ENCODE measurements at regions not wholly inside any gene's neighbourhood (a gene's known extent, or its start where the extent isn't known, plus 50 kb on each side); places are given as distances from the start of the nearest gene placed in this dataset.
"Not testable (repeated sequence)": the region's sequence is repeated elsewhere in the genome, so short reads cannot be mapped to it uniquely, and the experiment has no call there.

GRCh38 chr4:175277816-175278215 lies 359.7 kb downstream of the ADAM29 start:
- TF ChIP-seq POLR2A (IDR thresholded peaks at IDR 0.05; ENCODE audit: low read length) (no peak), GATA1 (IDR thresholded peaks at IDR 0.05; ENCODE audit: low read depth, low read length) (no peak)
- DNase-seq: no peak

GRCh38 chr4:175280153-175280552 lies 362.0 kb downstream of the ADAM29 start:
- DNase-seq: no peak
- TF ChIP-seq GATA1 (IDR thresholded peaks at IDR 0.05; ENCODE audit: low read depth, low read length): no peak
- no peak for TF ChIP-seq POLR2A (IDR thresholded peaks at IDR 0.05; ENCODE audit: low read length)

GRCh38 chr4:175281894-175282293 lies 363.7 kb downstream of the ADAM29 start:
- no peak for DNase-seq
- no peak for TF ChIP-seq POLR2A (IDR thresholded peaks at IDR 0.05; ENCODE audit: low read length)

GRCh38 chr4:175282407-175282806 lies 364.2 kb downstream of the ADAM29 start:
- no peak for TF ChIP-seq GATA1 (IDR thresholded peaks at IDR 0.05; ENCODE audit: low read depth, low read length)
- TF ChIP-seq POLR2A (IDR thresholded peaks at IDR 0.05; ENCODE audit: low read length): no peak
- DNase-seq: no peak

DNA sequence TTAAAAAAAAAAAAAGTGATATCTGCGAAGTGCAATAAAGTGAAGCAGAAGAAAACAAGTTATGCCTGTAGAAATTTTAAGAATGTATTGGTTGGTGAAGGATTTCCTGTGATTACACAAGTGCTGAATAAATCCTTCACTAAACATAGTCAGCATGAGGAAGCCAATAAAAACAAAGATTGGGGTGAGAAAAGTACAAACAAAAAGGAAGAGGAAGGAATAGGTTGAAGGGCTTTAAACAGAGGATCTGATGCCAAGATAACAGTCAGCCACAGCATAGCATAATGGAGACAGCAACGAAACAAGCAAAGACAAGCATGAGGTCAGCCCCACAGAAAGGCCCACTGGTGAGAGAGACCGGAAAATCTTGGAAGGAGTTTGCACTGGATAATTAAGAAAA lies 372.2 kb downstream of the ADAM29 start:
- no peak for DNase-seq
- no peak for TF ChIP-seq GATA1 (IDR thresholded peaks at IDR 0.05; ENCODE audit: low read depth, low read length)
- no peak for TF ChIP-seq POLR2A (IDR thresholded peaks at IDR 0.05; ENCODE audit: low read length)

- DNase-seq: no peak
Observed at GRCh38 chr4:175297965-175298565, 379.9 kb downstream of the ADAM29 start.

GRCh38 chr4:175306436-175306835 lies 388.3 kb downstream of the ADAM29 start:
- no peak for DNase-seq
- no peak for TF ChIP-seq GATA1 (IDR thresholded peaks at IDR 0.05; ENCODE audit: low read depth, low read length)
- TF ChIP-seq POLR2A (IDR thresholded peaks at IDR 0.05; ENCODE audit: low read length): no peak

More at GRCh38 chr4:175297965-175298565, 379.9 kb downstream of the ADAM29 start:
- TF ChIP-seq GATA1 (IDR thresholded peaks at IDR 0.05; ENCODE audit: low read depth, low read length) (no peak), POLR2A (IDR thresholded peaks at IDR 0.05; ENCODE audit: low read length) (no peak)

DNA sequence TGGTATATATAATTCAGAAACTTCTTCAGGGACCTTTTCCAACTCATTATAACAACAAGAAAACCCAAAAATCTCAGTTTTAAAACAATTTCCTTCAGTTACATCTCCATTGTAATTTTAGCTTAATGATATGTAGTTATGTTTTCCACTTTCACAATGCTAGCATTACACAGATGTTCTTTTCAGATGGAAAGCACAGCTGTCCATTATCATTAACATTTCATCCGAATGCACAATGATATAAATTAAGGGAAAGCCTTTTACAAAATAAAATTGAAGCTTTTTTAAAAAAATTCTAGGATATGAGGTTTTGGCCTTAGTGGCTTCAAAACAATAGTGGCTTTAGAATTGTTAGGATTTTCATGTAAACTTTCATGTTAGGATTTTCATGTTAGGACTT lies 389.2 kb downstream of the ADAM29 start:
- DNase-seq: no peak
- TF ChIP-seq POLR2A (IDR thresholded peaks at IDR 0.05; ENCODE audit: low read length): no peak

DNA sequence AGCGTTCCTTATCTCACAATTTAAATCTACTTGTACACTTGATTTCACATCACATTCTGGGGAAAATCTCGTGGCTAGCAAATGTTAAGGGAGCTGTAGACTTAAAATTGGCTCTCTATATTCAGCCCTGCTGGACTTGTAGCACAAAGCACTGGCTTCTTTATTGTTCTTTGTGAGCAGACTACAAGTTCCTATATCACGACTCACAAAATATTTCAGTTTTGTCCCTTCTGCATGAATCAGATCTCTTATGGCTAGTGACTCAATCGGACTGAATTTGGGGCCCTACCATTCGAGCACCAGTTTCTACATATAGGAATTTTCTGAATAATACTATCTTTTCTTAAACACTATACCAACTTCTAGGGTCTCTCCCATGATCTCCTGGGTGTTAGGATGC lies 390.1 kb downstream of the ADAM29 start:
- no peak for TF ChIP-seq GATA1 (IDR thresholded peaks at IDR 0.05; ENCODE audit: low read depth, low read length)
- no peak for TF ChIP-seq POLR2A (IDR thresholded peaks at IDR 0.05; ENCODE audit: low read length)
- DNase-seq: no peak

DNA sequence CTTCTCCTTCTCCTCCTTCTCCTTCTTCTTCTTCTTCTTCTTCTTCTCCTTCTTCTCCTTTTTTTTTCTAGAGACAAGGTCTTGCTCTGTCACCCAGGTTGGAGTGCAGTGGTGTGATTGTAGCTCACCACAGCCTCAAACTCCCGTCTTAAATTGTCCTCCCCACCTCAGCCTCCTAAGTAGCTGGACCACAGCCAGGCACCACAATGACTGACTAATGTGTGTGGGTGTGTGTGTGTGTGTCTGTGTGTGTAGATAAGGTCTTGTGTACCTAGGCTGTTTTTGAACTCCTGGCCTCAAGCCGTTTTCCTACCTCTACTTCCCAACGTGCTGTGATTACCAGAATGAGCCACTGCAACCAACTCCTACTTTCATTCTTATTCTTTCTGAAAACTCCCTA lies 390.9 kb downstream of the ADAM29 start:
- TF ChIP-seq POLR2A (IDR thresholded peaks at IDR 0.05; ENCODE audit: low read length) (no peak), GATA1 (IDR thresholded peaks at IDR 0.05; ENCODE audit: low read depth, low read length) (no peak)
- DNase-seq: no peak

- TF ChIP-seq GATA1 (IDR thresholded peaks at IDR 0.05; ENCODE audit: low read depth, low read length) (no peak), POLR2A (IDR thresholded peaks at IDR 0.05; ENCODE audit: low read length) (no peak)
- no peak for DNase-seq
Observed at GRCh38 chr4:175325230-175325629, 407.1 kb downstream of the ADAM29 start.

- DNase-seq: no peak
- TF ChIP-seq POLR2A (IDR thresholded peaks at IDR 0.05; ENCODE audit: low read length): no peak
- TF ChIP-seq GATA1 (IDR thresholded peaks at IDR 0.05; ENCODE audit: low read depth, low read length): no peak
Observed at GRCh38 chr4:175326796-175327195, 408.6 kb downstream of the ADAM29 start.

GRCh38 chr4:175330236-175330635 lies 412.1 kb downstream of the ADAM29 start:
- no peak for DNase-seq
- TF ChIP-seq GATA1 (IDR thresholded peaks at IDR 0.05; ENCODE audit: low read depth, low read length): no peak

DNA sequence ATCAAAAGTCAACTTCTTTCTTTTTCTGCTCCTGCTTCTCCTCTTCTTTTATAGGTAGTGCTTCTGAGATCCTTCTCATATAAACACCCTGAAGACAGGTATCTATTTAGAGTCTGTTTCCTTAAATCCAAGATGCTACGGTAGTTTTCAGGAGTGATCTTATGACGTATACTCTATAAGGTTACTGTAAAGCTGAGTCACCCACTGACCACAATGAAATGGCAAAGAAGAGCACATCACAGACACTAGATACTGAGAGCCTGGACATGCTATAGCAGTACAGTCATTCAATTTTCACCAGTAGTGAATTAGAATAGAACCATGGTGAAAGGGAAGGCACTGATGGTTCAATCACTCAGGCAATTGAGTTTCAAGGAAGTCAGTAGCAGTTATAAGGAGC lies 412.5 kb downstream of the ADAM29 start:
- DNase-seq: no peak
- TF ChIP-seq GATA1 (IDR thresholded peaks at IDR 0.05; ENCODE audit: low read depth, low read length) (no peak), POLR2A (IDR thresholded peaks at IDR 0.05; ENCODE audit: low read length) (no peak)

DNA sequence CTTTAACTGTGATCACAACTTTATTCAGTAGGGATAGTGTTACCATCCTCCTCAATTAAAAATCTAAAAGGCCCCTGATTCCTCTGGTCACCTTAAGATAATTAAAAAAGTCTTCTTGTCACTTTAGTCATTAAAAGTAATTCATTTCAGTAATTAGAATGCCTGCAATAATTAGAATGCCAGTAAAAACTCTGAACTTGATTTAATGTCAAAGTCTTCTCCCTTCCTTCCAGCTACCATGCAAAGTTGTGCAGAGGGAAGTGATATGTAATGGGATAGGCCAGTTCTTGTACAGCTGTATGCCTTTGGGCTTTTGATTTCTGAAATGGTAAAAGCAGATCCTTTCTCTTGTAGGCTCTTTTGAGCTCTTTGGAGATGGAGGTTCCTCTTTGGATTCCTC lies 417.2 kb downstream of the ADAM29 start:
- TF ChIP-seq GATA1 (IDR thresholded peaks at IDR 0.05; ENCODE audit: low read depth, low read length) (no peak), POLR2A (IDR thresholded peaks at IDR 0.05; ENCODE audit: low read length) (no peak)
- DNase-seq: no peak

DNA sequence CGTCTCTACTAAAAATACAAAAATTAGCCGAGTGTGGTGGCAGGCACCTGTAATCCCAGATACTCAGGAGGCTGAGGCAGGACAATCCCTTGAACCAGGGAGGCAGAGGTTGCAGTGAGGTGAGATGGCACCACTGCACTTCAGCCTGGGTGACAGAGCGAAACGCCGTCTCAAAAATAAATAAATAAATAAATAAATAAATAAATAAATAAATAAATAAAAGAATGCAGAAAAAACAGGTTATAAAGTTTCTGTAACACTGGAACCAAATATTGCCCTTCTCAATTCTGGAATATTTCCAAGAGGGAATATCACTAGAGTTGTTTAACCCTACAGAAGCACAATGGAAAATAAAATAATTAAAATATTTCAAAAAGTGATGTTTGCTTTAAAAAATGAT lies 418.4 kb downstream of the ADAM29 start:
- DNase-seq: not testable (repeated sequence)

Data from erythroblast (primary cell).